ENCODE measurements at regions not wholly inside any gene's neighbourhood (a gene's known extent, or its start where the extent isn't known, plus 50 kb on each side); places are given as distances from the start of the nearest gene placed in this dataset.

DNA sequence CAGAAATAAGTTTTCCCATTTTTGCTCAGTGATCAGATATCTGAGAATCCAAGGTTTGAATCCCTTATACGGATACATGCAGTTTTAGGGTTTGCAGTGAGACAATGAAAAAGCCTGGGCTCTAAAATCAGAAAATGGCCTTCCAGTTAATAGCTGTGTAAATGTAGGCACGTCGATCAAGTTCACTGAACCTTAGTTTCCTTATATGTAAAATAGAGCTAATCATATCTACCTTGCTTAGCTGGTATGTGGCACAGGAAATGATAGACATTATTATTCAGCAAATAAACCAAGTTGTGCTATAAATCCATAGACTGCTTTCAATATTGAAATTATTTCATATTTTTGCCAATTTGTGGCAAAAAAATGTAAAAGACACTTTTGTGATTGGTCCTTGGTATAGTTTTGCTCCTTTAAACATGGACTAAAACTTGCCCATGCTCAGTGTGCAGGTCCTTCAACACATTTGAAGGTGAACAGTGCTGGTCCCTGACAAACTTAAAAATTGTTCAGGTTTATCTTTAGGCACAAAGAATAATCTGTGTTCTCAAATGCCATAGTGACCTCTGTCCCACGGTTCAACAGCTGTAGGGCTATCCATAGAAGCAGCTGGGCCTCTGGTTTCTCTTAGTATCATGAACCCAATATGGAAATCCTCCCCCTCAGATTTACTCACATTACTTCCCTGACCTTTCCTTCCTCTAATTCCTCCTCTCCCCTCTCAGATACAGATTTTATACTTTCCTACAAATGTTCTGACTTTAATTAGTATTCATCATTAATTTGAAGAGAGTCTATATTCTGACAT, 51.0 kb downstream of the CCDC54 start:
- TF ChIP-seq CTCF (IDR thresholded peaks at IDR 0.05; ENCODE audit: insufficient read depth, low read length, missing control alignments): no peak
- ChIA-PET POLR2A (no interaction called here), CTCF (interaction anchor here (1.2 to 7.9 kb wide), 14 partner anchors 8 to 192 kb away, joined by 3 to 287 read pairs (median 9); no protein-coding TSS in a partner anchor)
- no peak overlapping the region for H3K4me3 ChIP-seq (ENCODE audit: low read depth, low read length)
- DNase-seq (ENCODE audit: low read depth, low spot score): no peak

- CTCF ChIA-PET: interaction anchor here (0.6 to 7.9 kb wide), 66 partner anchors 9 to 499 kb away, joined by 3 to 287 read pairs (median 4); partner anchors contain the start of gene CCDC54
- POLR2A ChIA-PET: interaction anchor here (1.1 kb wide), 1 partner anchor 9 kb away, joined by 3 read pairs; no protein-coding TSS in a partner anchor
- peak; percentile 84 for TF ChIP-seq CTCF (IDR thresholded peaks at IDR 0.05; ENCODE audit: insufficient read depth, low read length, missing control alignments)
- peak overlapping the region; percentile 56 for H3K4me3 ChIP-seq (ENCODE audit: low read depth, low read length)
- DNase-seq (ENCODE audit: low read depth, low spot score): peak; percentile 59
These were observed 52.3 kb downstream of the CCDC54 start for GRCh38 chr3:107429320-107430181.

- no peak for TF ChIP-seq CTCF (IDR thresholded peaks at IDR 0.05; ENCODE audit: insufficient read depth, low read length, missing control alignments)
- H3K4me3 ChIP-seq (ENCODE audit: low read depth, low read length): peak overlapping the region; percentile 56
- CTCF ChIA-PET: interaction anchor here (0.6 to 7.9 kb wide), 40 partner anchors 9 to 428 kb away, joined by 3 to 287 read pairs (median 5); no protein-coding TSS in a partner anchor
- POLR2A ChIA-PET: interaction anchor here (1.5 kb wide), 1 partner anchor 190 kb away, joined by 3 read pairs; no protein-coding TSS in a partner anchor
- no peak for DNase-seq (ENCODE audit: low read depth, low spot score)
These were observed 53.2 kb downstream of the CCDC54 start for GRCh38 chr3:107430214-107430995.

DNA sequence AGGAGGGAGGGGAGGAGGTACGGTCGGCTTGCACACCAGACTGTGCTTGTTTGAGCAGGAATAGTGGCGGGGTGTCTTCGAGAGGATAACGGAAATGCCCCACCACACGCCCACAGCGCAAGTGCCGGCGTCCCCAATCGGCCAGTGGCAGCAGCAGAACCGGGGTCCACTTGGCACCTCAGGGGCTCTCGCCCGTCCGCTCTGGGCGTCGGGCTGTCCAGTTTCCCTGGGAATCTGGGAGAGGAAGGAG, 53.7 kb downstream of the CCDC54 start:
- POLR2A ChIA-PET: interaction anchor here (1.0 to 1.5 kb wide), 2 partner anchors 26 to 190 kb away, joined by 3 to 4 read pairs; no protein-coding TSS in a partner anchor
- CTCF ChIA-PET: interaction anchor here (0.6 to 7.9 kb wide), 20 partner anchors 8 to 210 kb away, joined by 3 to 287 read pairs (median 10); no protein-coding TSS in a partner anchor
- no peak for TF ChIP-seq CTCF (IDR thresholded peaks at IDR 0.05; ENCODE audit: insufficient read depth, low read length, missing control alignments)
- DNase-seq (ENCODE audit: low read depth, low spot score): no peak
- H3K4me3 ChIP-seq (ENCODE audit: low read depth, low read length): peak overlapping the region; percentile 56

GRCh38 chr3:107431246-107432012, 54.2 kb downstream of the CCDC54 start:
- H3K4me3 ChIP-seq (ENCODE audit: low read depth, low read length): peak overlapping the region; percentile 56
- ChIA-PET CTCF (interaction anchor here (0.7 to 7.9 kb wide), 14 partner anchors 8 to 211 kb away, joined by 3 to 287 read pairs (median 22); no protein-coding TSS in a partner anchor), POLR2A (interaction anchor here (1.0 to 1.5 kb wide), 2 partner anchors 26 to 191 kb away, joined by 3 to 4 read pairs; no protein-coding TSS in a partner anchor)
- no peak for DNase-seq (ENCODE audit: low read depth, low spot score)
- no peak for TF ChIP-seq CTCF (IDR thresholded peaks at IDR 0.05; ENCODE audit: insufficient read depth, low read length, missing control alignments)
